HG02885 (cell line): ENCODE measurements at regions not wholly inside any gene's neighbourhood (a gene's known extent, or its start where the extent isn't known, plus 50 kb on each side); places are given as distances from the start of the nearest gene placed in this dataset.

Experiments
- ATAC-seq: cut with Tn5 transposase; IDR thresholded peaks from one replicate; pipeline ENCODE4 v1.9.1; 2021; ENCODE audit warnings: mild to moderate bottlenecking; ENCODE audit not compliant: unreplicated experiment, poor library complexity

- ATAC-seq, result no peak
These were observed 461.5 kb upstream of the COBL start for GRCh38 chr7:51778121-51778520.

- no peak for ATAC-seq
These were observed 457.6 kb upstream of the COBL start for GRCh38 chr7:51774178-51774577.

GRCh38 chr7:51772190-51772589 is 455.6 kb upstream of the COBL start:
- no peak for ATAC-seq

GRCh38 chr7:51764976-51765375 is 448.4 kb upstream of the COBL start:
- no peak for ATAC-seq

GRCh38 chr7:51759985-51760384 is 443.4 kb upstream of the COBL start:
- no peak for ATAC-seq

GRCh38 chr7:51757960-51758359 is 441.4 kb upstream of the COBL start:
- no peak for ATAC-seq

- ATAC-seq, result no peak
These were observed 416.3 kb upstream of the COBL start for GRCh38 chr7:51732951-51733350.

- ATAC-seq, result no peak
These were observed 415.5 kb upstream of the COBL start for GRCh38 chr7:51732116-51732515.

GRCh38 chr7:51731075-51731474 is 414.5 kb upstream of the COBL start:
- ATAC-seq, result no peak

GRCh38 chr7:51727441-51727840 is 410.8 kb upstream of the COBL start:
- no peak for ATAC-seq

GRCh38 chr7:51706851-51707250 is 390.2 kb upstream of the COBL start:
- ATAC-seq, result no peak

- no peak for ATAC-seq
These were observed 389.1 kb upstream of the COBL start for GRCh38 chr7:51705701-51706100.

- ATAC-seq, result no peak
These were observed 386.1 kb upstream of the COBL start for GRCh38 chr7:51702673-51703072.

GRCh38 chr7:51701935-51702334 is 385.3 kb upstream of the COBL start:
- no peak for ATAC-seq

- no peak for ATAC-seq
These were observed 384.1 kb upstream of the COBL start for GRCh38 chr7:51700593-51701215.

GRCh38 chr7:51693258-51693657 is 376.6 kb upstream of the COBL start:
- no peak for ATAC-seq

GRCh38 chr7:51689547-51689946 is 372.9 kb upstream of the COBL start:
- no peak for ATAC-seq

- ATAC-seq, result no peak
These were observed 369.2 kb upstream of the COBL start for GRCh38 chr7:51685794-51686193.

- no peak for ATAC-seq
These were observed 364.2 kb upstream of the COBL start for GRCh38 chr7:51680594-51681399.

GRCh38 chr7:51679358-51679757 is 362.7 kb upstream of the COBL start:
- ATAC-seq, result no peak

- no peak for ATAC-seq
These were observed 350.1 kb upstream of the COBL start for GRCh38 chr7:51666751-51667150.

GRCh38 chr7:51666266-51666665 is 349.7 kb upstream of the COBL start:
- ATAC-seq, result no peak
